ENCODE measurements at regions not wholly inside any gene's neighbourhood (a gene's known extent, or its start where the extent isn't known, plus 50 kb on each side); places are given as distances from the start of the nearest gene placed in this dataset.

DNA sequence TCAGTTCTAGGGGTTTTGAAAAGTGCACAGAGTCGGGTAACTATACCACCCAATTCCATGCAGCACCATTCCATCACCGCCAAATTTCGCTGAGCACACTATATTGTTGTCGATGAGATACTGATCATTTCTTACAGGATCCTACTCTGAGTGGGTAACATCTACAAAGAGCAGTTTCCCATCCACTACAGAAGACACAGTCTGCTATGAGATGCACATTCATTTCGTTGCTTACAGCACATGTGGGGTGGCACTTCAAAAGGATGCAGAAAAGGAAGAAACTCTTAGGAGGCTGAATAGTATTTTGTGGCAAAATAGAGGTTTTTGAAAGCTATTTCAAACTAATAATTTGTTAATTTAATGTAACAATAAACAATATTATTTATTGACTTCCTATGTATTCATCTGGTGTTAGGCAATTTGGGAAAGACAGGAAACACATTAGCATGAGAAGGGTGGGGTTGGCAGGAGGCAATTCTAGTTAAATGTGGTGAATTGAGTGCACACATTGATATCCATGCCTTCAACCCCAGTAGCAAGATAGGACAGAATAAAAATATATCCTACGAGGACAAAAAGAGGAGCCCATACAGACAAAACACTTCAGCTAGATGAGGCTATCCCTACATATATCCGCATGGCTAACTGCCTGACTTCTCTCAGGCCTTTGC is 186.8 kb upstream of the PARP11 start:
- Mint-ChIP-seq H3K4me3 (no peak overlapping the region), H3K27me3 (peaks cover 1% of the 10 kb centered on the region), H3K4me1 (peaks cover 7% of the 10 kb centered on the region), H3K36me3 (peaks cover 4% of the 10 kb centered on the region), H3K9me3 (no peaks in the 10 kb centered on the region), H3K27ac (no peak overlapping the region)
- POLR2A ChIA-PET, result no interaction called here
- no peak for ATAC-seq (ENCODE audit: low read depth)
- DNase-seq, result no peak

- Mint-ChIP-seq H3K4me1 (peaks cover 9% of the 10 kb centered on the region), H3K27ac (no peak overlapping the region), H3K36me3 (peaks cover 4% of the 10 kb centered on the region), H3K9me3 (no peaks in the 10 kb centered on the region), H3K4me3 (peak overlapping the region; percentile 9), H3K27me3 (no peaks in the 10 kb centered on the region)
- DNase-seq (no peak), ATAC-seq (ENCODE audit: low read depth) (no peak)
- POLR2A ChIA-PET, result no interaction called here
These were observed 184.0 kb upstream of the PARP11 start for GRCh38 chr12:4056910-4057845.

DNA sequence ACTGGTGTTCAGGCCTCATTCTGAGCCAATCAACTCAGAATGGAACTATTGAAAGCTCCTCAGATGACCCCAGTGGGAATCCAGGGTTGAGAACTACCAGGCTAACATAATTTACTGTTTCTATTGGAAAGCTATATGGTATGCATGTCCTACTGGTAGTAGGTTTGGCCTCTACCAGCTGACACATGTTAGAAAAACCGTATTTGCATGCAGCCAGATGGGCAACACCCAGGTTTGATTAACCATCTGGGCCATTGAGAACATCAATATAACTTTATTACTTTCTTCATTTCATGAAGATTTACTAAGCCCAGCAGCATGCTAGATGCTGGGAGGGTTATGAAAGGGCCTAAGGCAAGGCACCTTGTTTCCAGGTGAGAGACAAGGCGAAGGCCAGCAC is 181.4 kb upstream of the PARP11 start:
- H3K4me3 Mint-ChIP-seq, result no peak overlapping the region
- H3K27ac Mint-ChIP-seq, result no peak overlapping the region
- no peaks in the 10 kb centered on the region for H3K27me3 Mint-ChIP-seq
- H3K9me3 Mint-ChIP-seq, result no peaks in the 10 kb centered on the region
- H3K4me1 Mint-ChIP-seq, result peaks cover 18% of the 10 kb centered on the region
- ATAC-seq (ENCODE audit: low read depth) (no peak), DNase-seq (no peak)
- peaks cover 4% of the 10 kb centered on the region for H3K36me3 Mint-ChIP-seq
- POLR2A ChIA-PET, result no interaction called here

- Mint-ChIP-seq H3K4me1 (peaks cover 13% of the 10 kb centered on the region), H3K4me3 (no peak overlapping the region), H3K27ac (no peak overlapping the region)
These were observed 179.5 kb upstream of the PARP11 start for GRCh38 chr12:4052691-4053090.

GRCh38 chr12:4051596-4051995 is 178.4 kb upstream of the PARP11 start:
- H3K9me3 Mint-ChIP-seq, result no peaks in the 10 kb centered on the region
- H3K4me1 Mint-ChIP-seq, result peaks cover 10% of the 10 kb centered on the region
- peaks cover 1% of the 10 kb centered on the region for H3K27me3 Mint-ChIP-seq
- no peak overlapping the region for H3K4me3 Mint-ChIP-seq
- no peak overlapping the region for H3K27ac Mint-ChIP-seq
- POLR2A ChIA-PET, result no interaction called here
- no peak for DNase-seq
- no peak for ATAC-seq (ENCODE audit: low read depth)
- H3K36me3 Mint-ChIP-seq, result peaks cover 2% of the 10 kb centered on the region

More at GRCh38 chr12:4052691-4053090, 179.5 kb upstream of the PARP11 start:
- no peaks in the 10 kb centered on the region for H3K9me3 Mint-ChIP-seq
- ATAC-seq (ENCODE audit: low read depth) (no peak), DNase-seq (no peak)
- POLR2A ChIA-PET, result no interaction called here
- peaks cover 4% of the 10 kb centered on the region for H3K36me3 Mint-ChIP-seq
- H3K27me3 Mint-ChIP-seq, result no peaks in the 10 kb centered on the region

DNA sequence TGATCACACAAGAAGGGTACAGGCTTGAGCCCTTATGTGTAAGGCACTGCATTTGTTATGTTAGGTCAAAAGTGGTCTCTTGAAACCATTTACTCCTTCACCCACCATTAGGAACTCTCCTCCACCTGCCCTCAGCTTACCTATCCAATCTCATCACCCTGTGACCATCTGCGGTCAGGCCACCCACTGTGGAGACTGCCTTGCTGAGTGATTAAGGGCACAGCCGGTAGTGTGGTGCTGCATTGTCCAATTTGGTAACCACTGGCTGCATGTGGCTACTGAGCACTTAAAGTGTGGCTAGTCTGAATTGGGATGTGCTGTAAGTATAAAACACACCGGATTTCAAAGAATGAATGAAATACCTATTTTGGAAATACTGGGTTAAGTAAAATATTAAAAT is 177.1 kb upstream of the PARP11 start:
- Mint-ChIP-seq H3K9me3 (no peaks in the 10 kb centered on the region), H3K27ac (no peak overlapping the region), H3K4me3 (no peak overlapping the region), H3K36me3 (no peaks in the 10 kb centered on the region), H3K27me3 (peaks cover 8% of the 10 kb centered on the region), H3K4me1 (peaks cover 10% of the 10 kb centered on the region)
- ATAC-seq (ENCODE audit: low read depth), result no peak
- DNase-seq, result no peak
- POLR2A ChIA-PET, result no interaction called here

DNA sequence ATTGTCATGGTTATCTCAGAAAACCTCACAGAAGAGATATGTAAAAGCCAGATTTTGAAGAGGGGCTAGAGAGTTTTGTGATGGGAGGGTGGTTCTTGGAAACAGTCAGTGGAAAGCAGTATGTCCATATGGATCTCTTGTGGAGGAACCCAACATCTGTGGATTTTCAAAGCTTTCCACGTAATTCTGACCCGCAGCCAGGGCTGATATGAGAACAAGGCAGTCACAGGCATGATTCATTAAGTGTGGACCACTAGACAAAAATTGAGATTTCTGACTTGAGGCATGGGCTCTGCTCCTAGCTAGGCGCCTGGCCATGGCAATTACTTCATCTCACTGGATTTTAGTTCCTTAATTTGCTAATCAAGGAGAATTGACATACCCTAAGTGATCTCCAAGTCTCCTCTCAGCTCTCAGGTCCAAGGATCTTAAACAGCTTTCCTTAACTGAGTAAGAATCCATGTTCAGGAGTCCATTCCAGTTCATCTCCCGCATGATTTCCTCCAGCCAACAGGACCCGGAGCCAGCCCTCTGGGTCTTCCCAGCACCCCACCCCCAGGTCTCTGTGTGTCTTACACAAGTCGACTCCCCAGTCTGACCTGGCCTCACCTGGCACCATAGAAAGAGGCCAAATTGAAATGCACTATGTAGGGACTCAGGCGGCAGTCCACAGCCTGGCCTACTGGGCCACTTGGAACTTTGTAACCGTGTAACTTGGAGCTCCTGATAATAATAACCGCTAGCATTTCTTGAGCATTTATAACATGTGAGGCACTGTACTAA is 176.3 kb upstream of the PARP11 start:
- POLR2A ChIA-PET, result interaction anchor here (0.6 kb wide), 1 partner anchor 1166 kb away, joined by 3 read pairs; no protein-coding TSS in a partner anchor
- Mint-ChIP-seq H3K4me1 (peaks cover 10% of the 10 kb centered on the region), H3K27me3 (peaks cover 8% of the 10 kb centered on the region), H3K4me3 (no peak overlapping the region), H3K9me3 (no peaks in the 10 kb centered on the region), H3K36me3 (no peaks in the 10 kb centered on the region), H3K27ac (no peak overlapping the region)
- ATAC-seq (ENCODE audit: low read depth), result no peak
- DNase-seq, result no peak

DNA sequence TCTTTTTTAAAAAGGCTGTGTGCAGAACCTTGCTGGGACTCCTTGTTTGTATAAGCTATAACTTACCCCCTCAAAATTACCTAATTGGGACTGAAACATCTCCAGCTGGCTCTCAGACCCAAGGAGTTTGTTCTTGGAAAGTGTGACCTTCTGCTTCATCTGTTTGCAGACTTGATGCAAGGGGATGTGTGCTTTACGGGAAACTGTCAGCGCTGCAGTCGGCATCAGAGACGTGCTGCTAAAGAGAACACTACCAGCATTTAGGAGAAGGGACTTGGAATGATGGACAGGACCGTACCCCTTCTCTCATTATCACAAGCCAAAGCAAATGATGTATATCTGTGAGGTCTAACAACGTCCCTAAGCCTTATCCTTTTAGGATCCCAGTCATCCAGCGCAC is 174.2 kb upstream of the PARP11 start:
- POLR2A ChIA-PET, result no interaction called here
- ATAC-seq (ENCODE audit: low read depth), result no peak
- Mint-ChIP-seq H3K27ac (no peak overlapping the region), H3K4me1 (peaks cover 8% of the 10 kb centered on the region), H3K4me3 (no peak overlapping the region), H3K9me3 (no peaks in the 10 kb centered on the region), H3K36me3 (no peaks in the 10 kb centered on the region), H3K27me3 (peaks cover 8% of the 10 kb centered on the region)
- no peak for DNase-seq

DNA sequence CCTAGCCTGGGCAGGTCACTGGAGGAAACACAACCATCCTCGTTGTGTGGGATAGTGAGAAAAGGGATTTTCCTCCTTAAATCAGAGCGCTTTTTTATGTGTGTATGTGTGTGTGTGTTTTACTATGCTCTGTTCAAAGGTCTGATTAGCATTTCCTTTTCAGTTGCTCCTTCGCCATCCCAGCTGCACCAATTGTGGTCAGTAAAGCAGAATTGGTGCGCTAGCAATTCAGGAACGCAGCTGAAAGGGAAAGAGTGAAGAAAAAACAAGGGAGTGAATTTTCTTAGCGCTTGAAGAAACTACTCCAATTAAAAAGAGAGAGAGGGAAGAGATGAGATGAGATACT is 173.3 kb upstream of the PARP11 start:
- Mint-ChIP-seq H3K4me1 (peaks cover 3% of the 10 kb centered on the region), H3K27me3 (peaks cover 8% of the 10 kb centered on the region), H3K4me3 (no peak overlapping the region), H3K27ac (no peak overlapping the region), H3K36me3 (no peaks in the 10 kb centered on the region), H3K9me3 (no peaks in the 10 kb centered on the region)
- DNase-seq, result no peak
- no peak for ATAC-seq (ENCODE audit: low read depth)
- POLR2A ChIA-PET, result no interaction called here

DNA sequence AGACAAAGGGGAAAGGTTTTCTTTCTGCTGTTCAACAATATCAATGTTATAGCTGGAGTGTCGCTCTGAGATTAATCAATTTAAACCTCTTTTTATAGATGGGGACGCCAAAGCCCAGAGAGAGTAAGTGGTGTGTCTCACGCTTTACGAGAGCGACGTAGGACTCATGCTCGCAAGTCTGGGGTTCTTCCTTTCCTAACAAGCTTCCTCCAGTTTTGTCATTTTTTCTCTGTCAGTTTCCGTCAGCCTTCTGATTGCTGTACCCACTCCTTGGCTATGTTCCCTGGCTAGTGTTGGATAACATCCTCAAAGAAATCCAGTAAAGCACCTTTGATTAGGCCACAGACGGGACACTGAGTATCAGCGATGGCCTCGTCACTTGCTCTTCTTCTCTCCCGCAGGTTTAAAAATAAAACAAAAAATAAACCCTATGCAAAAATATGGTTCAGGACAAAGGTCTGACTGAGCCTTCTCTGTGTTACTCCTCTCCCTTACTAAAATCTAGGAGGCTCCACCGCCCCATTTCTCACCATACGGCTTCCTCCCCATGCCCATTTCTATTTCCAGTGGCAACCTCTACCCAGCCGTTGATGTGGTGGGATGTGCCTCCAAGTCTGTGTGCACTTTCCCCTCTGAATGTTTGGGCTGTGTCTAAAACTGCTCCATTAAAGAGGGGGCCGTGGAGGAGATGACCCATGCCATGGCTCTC is 172.7 kb upstream of the PARP11 start:
- Mint-ChIP-seq H3K27me3 (peaks cover 8% of the 10 kb centered on the region), H3K4me1 (no peaks in the 10 kb centered on the region), H3K9me3 (no peaks in the 10 kb centered on the region), H3K27ac (no peak overlapping the region), H3K36me3 (no peaks in the 10 kb centered on the region), H3K4me3 (no peak overlapping the region)
- POLR2A ChIA-PET, result no interaction called here
- no peak for DNase-seq
- ATAC-seq (ENCODE audit: low read depth), result no peak

DNA sequence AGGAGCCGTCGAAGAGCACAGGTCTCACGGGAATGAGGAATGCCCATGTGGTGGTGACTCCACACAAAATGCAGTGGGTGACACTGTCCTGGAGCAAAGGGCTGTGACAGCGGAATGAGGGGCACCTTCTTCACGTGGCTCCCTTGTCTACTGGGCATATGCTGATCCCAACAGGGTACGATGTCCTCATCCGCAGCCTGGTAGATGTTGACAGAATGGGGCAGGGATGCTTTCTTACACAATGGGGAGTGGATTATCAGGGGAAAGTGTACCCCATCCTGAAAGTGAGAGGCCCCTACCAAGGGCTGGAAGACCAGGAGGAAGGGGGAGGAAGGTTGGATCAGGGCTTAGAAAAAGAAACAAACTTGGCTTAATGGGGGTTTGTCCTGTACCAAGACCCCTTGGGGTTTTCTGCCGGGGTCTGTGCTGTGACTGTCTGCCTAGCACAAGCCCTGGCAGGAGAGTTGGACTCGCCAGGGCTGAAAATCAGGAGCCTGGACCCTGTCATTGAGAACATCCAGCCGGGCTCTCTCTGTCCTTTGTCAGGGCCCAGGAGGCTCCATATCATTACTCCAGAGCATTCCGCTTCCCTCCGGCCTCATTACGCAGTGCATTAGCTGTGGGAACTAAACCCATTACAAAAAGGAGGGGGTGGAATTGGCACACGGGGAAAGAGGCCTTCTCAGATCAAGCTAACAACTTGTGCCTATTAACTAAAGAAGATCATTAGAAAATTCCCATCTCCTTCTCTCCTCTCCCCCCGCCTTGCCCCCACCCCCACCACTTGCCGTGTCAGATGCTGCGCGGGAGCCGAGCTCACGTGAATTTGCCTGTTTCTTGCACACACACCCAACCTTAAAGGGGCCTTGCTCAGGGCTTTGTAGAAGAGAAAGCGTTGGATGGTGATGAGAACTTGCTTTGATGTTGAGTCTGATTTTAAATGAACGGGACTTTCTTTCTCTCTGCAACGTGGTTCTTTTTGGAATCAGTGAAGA is 171.8 kb upstream of the PARP11 start:
- Mint-ChIP-seq H3K4me3 (no peak overlapping the region), H3K27ac (no peak overlapping the region), H3K4me1 (peaks cover under 1% of the 10 kb centered on the region), H3K36me3 (no peaks in the 10 kb centered on the region), H3K9me3 (no peaks in the 10 kb centered on the region), H3K27me3 (peaks cover 8% of the 10 kb centered on the region)
- ATAC-seq (ENCODE audit: low read depth) (no peak), DNase-seq (no peak)
- POLR2A ChIA-PET, result no interaction called here

- DNase-seq (no peak), ATAC-seq (ENCODE audit: low read depth) (no peak)
- POLR2A ChIA-PET, result no interaction called here
- H3K36me3 Mint-ChIP-seq, result no peaks in the 10 kb centered on the region
- no peak overlapping the region for H3K27ac Mint-ChIP-seq
- peaks cover 3% of the 10 kb centered on the region for H3K4me1 Mint-ChIP-seq
- H3K9me3 Mint-ChIP-seq, result no peaks in the 10 kb centered on the region
- H3K27me3 Mint-ChIP-seq, result peaks cover 8% of the 10 kb centered on the region
- H3K4me3 Mint-ChIP-seq, result no peak overlapping the region
These were observed 170.9 kb upstream of the PARP11 start for GRCh38 chr12:4044101-4044500.

All from activated naive CD8-positive, alpha-beta T cell treated with anti-CD3 and anti-CD28 coated beads, Interleukin-2, amount 10 ng/mL, durations not matched to agents 7 days and 5 days (primary cell).